Mucosa of descending colon (tissue), 3 donors: ENCODE measurements at regions not wholly inside any gene's neighbourhood (a gene's known extent, or its start where the extent isn't known, plus 50 kb on each side); places are given as distances from the start of the nearest gene placed in this dataset.
"Not testable (repeated sequence)": the region's sequence is repeated elsewhere in the genome, so short reads cannot be mapped to it uniquely, and the experiment has no call there.

ENCODE experiments used
- ATAC-seq: fragments of 200-7000 bp; cut with Tn5 transposase; one replicate; pipeline ENCODE4 v1.9.1; 2020; ENCODE audit warnings: mild to moderate bottlenecking, moderate library complexity
- DNase-seq, 3 donors: peaks; one replicate each; pipeline ENCODE4 v3.0.0-alpha.2; 2020
- H3K36me3 ChIP-seq: fragments of 200-600 bp; one replicate; pipeline ENCODE4 v1.8.0; 2021; ENCODE audit warnings: low read depth, mild to moderate bottlenecking
- H3K4me1 ChIP-seq: fragments of 200-600 bp; one replicate; pipeline ENCODE4 v1.8.0; 2021; ENCODE audit warnings: low read depth, mild to moderate bottlenecking
- H3K4me3 ChIP-seq: fragments of 200-600 bp; one replicate; pipeline ENCODE4 v1.8.0; 2021; ENCODE audit warnings: mild to moderate bottlenecking
- H3K9me3 ChIP-seq: fragments of 200-600 bp; one replicate; pipeline ENCODE4 v1.8.0; 2021; ENCODE audit warnings: mild to moderate bottlenecking
- CTCF ChIP-seq: fragments of 200-600 bp; IDR thresholded peaks from one replicate; pipeline ENCODE4 v1.8.0; 2022; ENCODE audit warnings: antibody characterized with exemption, mild to moderate bottlenecking
- intact Hi-C, 2 donors: fragments of 100-400 bp; cut with DNase I in 1 of 2; cut with micrococcal nuclease in 1 of 2; formaldehyde crosslinking; loops; one replicate each; pipeline versions ENCODE4 v1.11.0 to v1.11.1; 2022; cut with DNase I, micrococcal nuclease
- donor health status: DM: no; HTN: no; CAD: no; lungs with moderate emphysema.
- donor health status: DM: no; HTN: no; CAD: no.
- donor health status: DM: no; HTN: yes; CAD: no.

- DNase-seq (no peak), ATAC-seq (no peak)
- H3K9me3 ChIP-seq, result no peaks in the 10 kb centered on the region
- intact Hi-C loops, result no loop called here
- H3K4me3 ChIP-seq, result no peak overlapping the region
- no peaks in the 10 kb centered on the region for H3K36me3 ChIP-seq
- H3K4me1 ChIP-seq, result no peaks in the 10 kb centered on the region
- no peak for TF ChIP-seq CTCF
Measured at GRCh38 chr5:15365070-15365469, 134.9 kb upstream of the FBXL7 start.

- Histone ChIP-seq H3K9me3 (no peaks in the 10 kb centered on the region), H3K4me1 (no peaks in the 10 kb centered on the region), H3K36me3 (no peaks in the 10 kb centered on the region), H3K4me3 (no peak overlapping the region)
- DNase-seq, result no peak
- no peak for ATAC-seq
- intact Hi-C loops, result no loop called here
- TF ChIP-seq CTCF, result no peak
Measured at GRCh38 chr5:15363601-15364000, 136.4 kb upstream of the FBXL7 start.

- H3K4me1 ChIP-seq, H3K4me3 ChIP-seq, ATAC-seq, H3K9me3 ChIP-seq, intact Hi-C loops, H3K36me3 ChIP-seq, DNase-seq: not testable (repeated sequence)
Measured at GRCh38 chr5:15357092-15357453, 142.9 kb upstream of the FBXL7 start.

- H3K4me3 ChIP-seq, H3K4me1 ChIP-seq, DNase-seq, H3K9me3 ChIP-seq, intact Hi-C loops, ATAC-seq, H3K36me3 ChIP-seq: not testable (repeated sequence)
Measured at GRCh38 chr5:15356308-15357091, 143.5 kb upstream of the FBXL7 start.

- intact Hi-C loops, result no loop called here
- Histone ChIP-seq H3K4me1 (no peaks in the 10 kb centered on the region), H3K9me3 (no peaks in the 10 kb centered on the region), H3K4me3 (no peak overlapping the region), H3K36me3 (no peaks in the 10 kb centered on the region)
- no peak for TF ChIP-seq CTCF
- no peak for DNase-seq
- ATAC-seq, result no peak
Measured at GRCh38 chr5:15354021-15354420, 146.0 kb upstream of the FBXL7 start.

- TF ChIP-seq CTCF, result no peak
- no peaks in the 10 kb centered on the region for H3K36me3 ChIP-seq
- no peak for ATAC-seq
- no peaks in the 10 kb centered on the region for H3K4me1 ChIP-seq
- no peak overlapping the region for H3K4me3 ChIP-seq
- no peaks in the 10 kb centered on the region for H3K9me3 ChIP-seq
- DNase-seq, result no peak
- intact Hi-C loops, result no loop called here
Measured at GRCh38 chr5:15353086-15353645, 146.8 kb upstream of the FBXL7 start.

- Histone ChIP-seq H3K9me3 (no peaks in the 10 kb centered on the region), H3K4me3 (no peak overlapping the region), H3K4me1 (no peaks in the 10 kb centered on the region), H3K36me3 (no peaks in the 10 kb centered on the region)
- no peak for TF ChIP-seq CTCF
- no peak for ATAC-seq
- no peak for DNase-seq
- intact Hi-C loops, result no loop called here
Measured at GRCh38 chr5:15350614-15351013, 149.4 kb upstream of the FBXL7 start.
